Endodermal cell (in vitro differentiated cells): ENCODE measurements at regions not wholly inside any gene's neighbourhood (a gene's known extent, or its start where the extent isn't known, plus 50 kb on each side); places are given as distances from the start of the nearest gene placed in this dataset.

Source experiments
- DNase-seq: peaks from one replicate; pipeline ENCODE4 v3.0.0-alpha.2; 2017
- H3K27ac ChIP-seq: 2 replicates; pipeline ENCODE4 v1.5.1; 2013; ENCODE audit warnings: mild to moderate bottlenecking, low read depth, low read length, moderate library complexity
- H3K27me3 ChIP-seq: 2 replicates; pipeline ENCODE4 v1.6.1; 2013; ENCODE audit warnings: mild to moderate bottlenecking, low read length, moderate library complexity; ENCODE audit not compliant: insufficient read depth, control insufficient read depth, poor library complexity, severe bottlenecking
- H3K36me3 ChIP-seq: 2 replicates; pipeline ENCODE4 v1.7.0; 2013; ENCODE audit warnings: mild to moderate bottlenecking, low read length, moderate library complexity; ENCODE audit not compliant: control insufficient read depth, insufficient read depth
- H3K4me1 ChIP-seq: one replicate; pipeline ENCODE4 v1.7.0; 2013; ENCODE audit warnings: low read length; ENCODE audit not compliant: control insufficient read depth, insufficient read depth
- H3K4me3 ChIP-seq: 2 replicates; pipeline ENCODE4 v1.5.1; 2013; ENCODE audit warnings: mild to moderate bottlenecking, low read length, moderate library complexity
- H3K9ac ChIP-seq: 2 replicates; pipeline ENCODE4 v1.6.1; 2013; ENCODE audit warnings: mild to moderate bottlenecking, low read length, moderate library complexity; ENCODE audit not compliant: poor library complexity, severe bottlenecking; ENCODE audit errors: extremely low read depth
- H3K9me3 ChIP-seq: 2 replicates; pipeline ENCODE4 v1.6.1; 2013; ENCODE audit warnings: mild to moderate bottlenecking, low read length, moderate library complexity; ENCODE audit not compliant: control insufficient read depth
- H3K27ac Mint-ChIP-seq: 2 replicates; pipeline ENCODE4 v1.8.0; 2020; ENCODE audit warnings: mixed read lengths
- H3K27me3 Mint-ChIP-seq: 2 replicates; pipeline ENCODE4 v1.8.0; 2021; ENCODE audit warnings: mild to moderate bottlenecking, mixed read lengths; ENCODE audit not compliant: insufficient read depth
- H3K36me3 Mint-ChIP-seq: 2 replicates; pipeline ENCODE4 v1.8.0; 2020; ENCODE audit warnings: low read depth, mixed read lengths
- H3K4me1 Mint-ChIP-seq: 2 replicates; pipeline ENCODE4 v1.8.0; 2020; ENCODE audit warnings: mixed read lengths
- H3K4me3 Mint-ChIP-seq: 2 replicates; pipeline ENCODE4 v1.8.0; 2020; ENCODE audit warnings: mild to moderate bottlenecking, moderate library complexity, mixed read lengths
- H3K9me3 Mint-ChIP-seq: 2 replicates; pipeline ENCODE4 v1.8.0; 2020; ENCODE audit warnings: mild to moderate bottlenecking, mixed read lengths
- WGBS, 2 experiments: methylation state at CpG; one replicate each; pipeline versions ENCODE4 v1.1.5 to v1.1.7; 2013; ENCODE audit warnings: missing lambda C conversion rate in 2 of 2, mixed read lengths in 1 of 2; ENCODE audit not compliant: insufficient coverage in 1 of 2, insufficient read length in 1 of 2; 5-methylcytosine and 5-hydroxymethylcytosine counted together
- TF ChIP-seq, protein P1 (sequence below): fragments of 200-600 bp; sonication (generic); conservative IDR thresholded peaks from 2 replicates; pipeline ENCODE4 v1.5.0; 2021; ENCODE audit warnings: antibody characterized with exemption, mild to moderate bottlenecking

GRCh38 chr4:28358606-28359005, 1498.0 kb downstream of the STIM2 start:
- no peaks in the 10 kb centered on the region for H3K27me3 Mint-ChIP-seq
- H3K4me1 Mint-ChIP-seq = peaks cover 9% of the 10 kb centered on the region
- no peak overlapping the region for H3K4me3 Mint-ChIP-seq
- Histone ChIP-seq H3K9me3 (no peaks in the 10 kb centered on the region), H3K4me3 (no peak overlapping the region), H3K27me3 (no peaks in the 10 kb centered on the region), H3K9ac (no peak overlapping the region), H3K4me1 (no peaks in the 10 kb centered on the region), H3K27ac (no peak overlapping the region), H3K36me3 (no peaks in the 10 kb centered on the region)
- WGBS, 2 experiments = 100% methylated on average over 1 of the region's 2 CpGs
- DNase-seq = no peak
- H3K36me3 Mint-ChIP-seq = no peaks in the 10 kb centered on the region
- TF ChIP-seq, protein P1, sequence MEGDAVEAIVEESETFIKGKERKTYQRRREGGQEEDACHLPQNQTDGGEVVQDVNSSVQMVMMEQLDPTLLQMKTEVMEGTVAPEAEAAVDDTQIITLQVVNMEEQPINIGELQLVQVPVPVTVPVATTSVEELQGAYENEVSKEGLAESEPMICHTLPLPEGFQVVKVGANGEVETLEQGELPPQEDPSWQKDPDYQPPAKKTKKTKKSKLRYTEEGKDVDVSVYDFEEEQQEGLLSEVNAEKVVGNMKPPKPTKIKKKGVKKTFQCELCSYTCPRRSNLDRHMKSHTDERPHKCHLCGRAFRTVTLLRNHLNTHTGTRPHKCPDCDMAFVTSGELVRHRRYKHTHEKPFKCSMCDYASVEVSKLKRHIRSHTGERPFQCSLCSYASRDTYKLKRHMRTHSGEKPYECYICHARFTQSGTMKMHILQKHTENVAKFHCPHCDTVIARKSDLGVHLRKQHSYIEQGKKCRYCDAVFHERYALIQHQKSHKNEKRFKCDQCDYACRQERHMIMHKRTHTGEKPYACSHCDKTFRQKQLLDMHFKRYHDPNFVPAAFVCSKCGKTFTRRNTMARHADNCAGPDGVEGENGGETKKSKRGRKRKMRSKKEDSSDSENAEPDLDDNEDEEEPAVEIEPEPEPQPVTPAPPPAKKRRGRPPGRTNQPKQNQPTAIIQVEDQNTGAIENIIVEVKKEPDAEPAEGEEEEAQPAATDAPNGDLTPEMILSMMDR = no peak
- H3K9me3 Mint-ChIP-seq = no peaks in the 10 kb centered on the region
- H3K27ac Mint-ChIP-seq = no peak overlapping the region

DNA sequence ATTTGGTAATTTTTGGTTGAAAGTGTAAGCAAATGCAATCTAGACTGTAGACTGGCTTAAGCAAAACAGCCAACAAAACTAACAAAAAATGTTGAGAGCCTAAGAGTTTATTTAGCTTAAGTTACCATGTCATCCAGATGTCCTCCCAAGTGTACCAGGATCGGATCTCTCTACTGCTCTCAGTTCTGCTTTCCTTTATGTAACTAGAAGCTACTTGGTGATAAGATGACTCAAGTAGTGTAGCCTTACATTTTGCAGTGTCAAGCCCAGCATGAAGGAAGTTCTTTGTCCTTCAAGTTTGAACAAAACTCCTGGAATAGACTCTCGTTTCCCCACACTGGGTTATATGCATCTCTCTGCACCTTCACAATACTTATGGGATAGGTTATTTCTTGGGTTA, 1500.0 kb downstream of the STIM2 start:
- Mint-ChIP-seq H3K4me3 (no peak overlapping the region), H3K27ac (no peak overlapping the region), H3K36me3 (no peaks in the 10 kb centered on the region), H3K9me3 (no peaks in the 10 kb centered on the region), H3K27me3 (no peaks in the 10 kb centered on the region), H3K4me1 (peaks cover 2% of the 10 kb centered on the region)
- Histone ChIP-seq H3K9ac (no peak overlapping the region), H3K9me3 (no peaks in the 10 kb centered on the region), H3K27ac (no peak overlapping the region), H3K4me3 (no peak overlapping the region), H3K4me1 (no peaks in the 10 kb centered on the region), H3K36me3 (no peaks in the 10 kb centered on the region), H3K27me3 (no peaks in the 10 kb centered on the region)
- DNase-seq = no peak
- WGBS, 2 experiments = 83 to 100% methylated on average over 1 to 2 of the region's 2 CpGs
- TF ChIP-seq, protein P1 = no peak

- H3K9me3 ChIP-seq = no peaks in the 10 kb centered on the region
- H3K27me3 Mint-ChIP-seq = no peaks in the 10 kb centered on the region
- H3K9ac ChIP-seq = no peak overlapping the region
- no peak overlapping the region for H3K27ac Mint-ChIP-seq
- DNase-seq = no peak
- no peaks in the 10 kb centered on the region for H3K27me3 ChIP-seq
- no peaks in the 10 kb centered on the region for H3K4me1 ChIP-seq
- no peak overlapping the region for H3K4me3 Mint-ChIP-seq
- peaks cover 2% of the 10 kb centered on the region for H3K4me1 Mint-ChIP-seq
- no peaks in the 10 kb centered on the region for H3K36me3 Mint-ChIP-seq
- no peaks in the 10 kb centered on the region for H3K9me3 Mint-ChIP-seq
- no peaks in the 10 kb centered on the region for H3K36me3 ChIP-seq
- H3K27ac ChIP-seq = no peak overlapping the region
- H3K4me3 ChIP-seq = no peak overlapping the region
- 81 to 100% methylated on average over 3 to 4 of the region's 4 CpGs for WGBS, 2 experiments
- TF ChIP-seq, protein P1 = no peak
Observed at GRCh38 chr4:28362169-28362568, 1501.5 kb downstream of the STIM2 start.
